Activated CD8-positive, alpha-beta T cell treated with anti-CD3 and anti-CD28 coated beads for 36 hours (primary cell): ENCODE measurements at regions not wholly inside any gene's neighbourhood (a gene's known extent, or its start where the extent isn't known, plus 50 kb on each side); places are given as distances from the start of the nearest gene placed in this dataset.

ENCODE experiments used
- ATAC-seq: fragments of 200-7000 bp; cut with Tn5 transposase; one replicate; pipeline ENCODE4 v1.10.0; 2021; ENCODE audit warnings: mild to moderate bottlenecking, moderate library complexity
- CTCF ChIA-PET: fragments of 350-600 bp; sonication (Branson Sonifier 250); formaldehyde crosslinking; loops from one replicate; lab custom pipeline; 2021; ENCODE audit warnings: antibody characterized with exemption; lab: Charles Lee
- POLR2A ChIA-PET: fragments of 350-600 bp; sonication (Branson Sonifier 250); formaldehyde crosslinking; loops from one replicate; lab custom pipeline; 2021; ENCODE audit warnings: antibody characterized with exemption; lab: Charles Lee
- DNase-seq: peaks from one replicate; pipeline ENCODE4 v3.0.0-alpha.2; 2020
- H3K27ac Mint-ChIP-seq: one replicate; pipeline ENCODE4 v1.8.0; 2021; ENCODE audit warnings: mild to moderate bottlenecking, mixed read lengths
- H3K27me3 Mint-ChIP-seq: one replicate; pipeline ENCODE4 v1.8.0; 2021; ENCODE audit warnings: mixed read lengths
- H3K36me3 Mint-ChIP-seq: one replicate; pipeline ENCODE4 v1.8.0; 2021; ENCODE audit warnings: low read depth, mixed read lengths
- H3K4me1 Mint-ChIP-seq: one replicate; pipeline ENCODE4 v1.8.0; 2021; ENCODE audit warnings: low read depth, mixed read lengths
- H3K4me3 Mint-ChIP-seq: one replicate; pipeline ENCODE4 v1.8.0; 2021; ENCODE audit warnings: mild to moderate bottlenecking, moderate library complexity, mixed read lengths
- H3K9me3 Mint-ChIP-seq: one replicate; pipeline ENCODE4 v1.8.0; 2021; ENCODE audit warnings: mixed read lengths
- CTCF ChIP-seq: fragments of 200-600 bp; IDR thresholded peaks from one replicate; pipeline ENCODE4 v1.8.0; 2022; ENCODE audit warnings: antibody characterized with exemption, mild to moderate bottlenecking
- intact Hi-C: fragments of 100-400 bp; cut with micrococcal nuclease; formaldehyde crosslinking; loops from one replicate; pipeline ENCODE4 v1.10.0; 2022

GRCh38 chr5:133698646-133699526, 86.5 kb upstream of the FSTL4 start:
- intact Hi-C loops: no loop called here
- POLR2A ChIA-PET: no interaction called here
- TF ChIP-seq CTCF: no peak
- no peaks in the 10 kb centered on the region for H3K36me3 Mint-ChIP-seq
- no peak overlapping the region for H3K4me3 Mint-ChIP-seq
- CTCF ChIA-PET: interaction anchor here (1.0 kb wide), 1 partner anchor 171 kb away, joined by 3 read pairs; no protein-coding TSS in a partner anchor
- peaks cover 15% of the 10 kb centered on the region for H3K4me1 Mint-ChIP-seq
- peak; percentile 19 for DNase-seq
- no peaks in the 10 kb centered on the region for H3K9me3 Mint-ChIP-seq
- H3K27me3 Mint-ChIP-seq: no peaks in the 10 kb centered on the region
- peak overlapping the region; percentile 16 for H3K27ac Mint-ChIP-seq
- peak; percentile 60 for ATAC-seq

- Mint-ChIP-seq H3K4me3 (no peak overlapping the region), H3K36me3 (no peaks in the 10 kb centered on the region), H3K27ac (no peak overlapping the region), H3K9me3 (no peaks in the 10 kb centered on the region), H3K27me3 (no peaks in the 10 kb centered on the region), H3K4me1 (peaks cover 15% of the 10 kb centered on the region)
- intact Hi-C loops: no loop called here
- DNase-seq (no peak), ATAC-seq (no peak)
- POLR2A ChIA-PET: no interaction called here
- TF ChIP-seq CTCF: no peak
- CTCF ChIA-PET: no interaction called here
Measured at GRCh38 chr5:133698259-133698554, 85.9 kb upstream of the FSTL4 start.

- DNase-seq: no peak
- intact Hi-C loops: no loop called here
- no peaks in the 10 kb centered on the region for H3K36me3 Mint-ChIP-seq
- H3K9me3 Mint-ChIP-seq: no peaks in the 10 kb centered on the region
- H3K4me1 Mint-ChIP-seq: peaks cover 15% of the 10 kb centered on the region
- POLR2A ChIA-PET: no interaction called here
- H3K27ac Mint-ChIP-seq: no peak overlapping the region
- TF ChIP-seq CTCF: no peak
- H3K4me3 Mint-ChIP-seq: no peak overlapping the region
- no peaks in the 10 kb centered on the region for H3K27me3 Mint-ChIP-seq
- ATAC-seq: no peak
- CTCF ChIA-PET: no interaction called here
Measured at GRCh38 chr5:133697536-133698258, 85.4 kb upstream of the FSTL4 start.

GRCh38 chr5:133696782-133697507, 84.6 kb upstream of the FSTL4 start:
- DNase-seq (no peak), ATAC-seq (no peak)
- Mint-ChIP-seq H3K27me3 (no peaks in the 10 kb centered on the region), H3K36me3 (no peaks in the 10 kb centered on the region), H3K4me3 (no peak overlapping the region), H3K27ac (no peak overlapping the region), H3K9me3 (no peaks in the 10 kb centered on the region), H3K4me1 (peaks cover 15% of the 10 kb centered on the region)
- ChIA-PET POLR2A (no interaction called here), CTCF (no interaction called here)
- no peak for TF ChIP-seq CTCF
- intact Hi-C loops: no loop called here
